ENCODE measurements at regions not wholly inside any gene's neighbourhood (a gene's known extent, or its start where the extent isn't known, plus 50 kb on each side); places are given as distances from the start of the nearest gene placed in this dataset.

DNA sequence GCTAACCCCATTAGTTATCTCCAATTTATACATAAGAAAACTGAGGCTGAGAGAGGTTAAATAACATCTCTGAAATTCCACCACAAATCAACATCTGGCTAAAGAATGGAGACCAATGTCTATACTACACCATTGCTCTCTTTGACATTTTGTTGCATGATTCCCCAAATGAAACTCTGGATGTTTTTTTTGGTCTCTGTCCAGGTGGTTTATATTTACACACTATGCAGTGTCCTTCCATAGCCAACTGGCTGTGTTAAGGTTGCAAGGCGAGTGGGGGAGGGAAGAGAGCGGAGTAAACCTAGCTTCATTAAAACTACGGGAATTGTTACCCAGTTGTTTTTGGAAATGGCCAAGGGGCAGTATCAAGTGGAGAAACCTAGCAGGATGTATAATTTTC, 67.2 kb downstream of the KIF4B start:
- 2% methylated on average over 3 of the region's 3 CpGs for WGBS (ENCODE audit: insufficient coverage, low coverage, missing lambda C conversion rate)
- in situ Hi-C loops (cut with MboI) (no loop called here), intact Hi-C loops (cut with micrococcal nuclease) (no loop called here)
- Histone ChIP-seq H3K9me1 (ENCODE audit: control insufficient read depth, insufficient read depth, low read length) (no peaks in the 10 kb centered on the region), H3K9me3 (replicated peaks; ENCODE audit: control insufficient read depth, insufficient read depth, low read depth, low read length) (no peaks in the 10 kb centered on the region), H3K79me2 (ENCODE audit: control insufficient read depth, insufficient read depth, low read length) (no peaks in the 10 kb centered on the region), H3K4me1 (replicated peaks in 1 of 2; ENCODE audit: control insufficient read depth in 2 of 2, insufficient read depth in 2 of 2, low read length in 2 of 2) (no peaks in the 10 kb centered on the region), H2AFZ (ENCODE audit: low read depth, low read length) (no peak overlapping the region), H3K27me3 (ENCODE audit: control insufficient read depth in 2 of 2, insufficient read depth in 2 of 2, low read length in 2 of 2) (no peaks in the 10 kb centered on the region), H3K9ac (ENCODE audit: insufficient read depth in 1 of 2, low read depth in 2 of 2, low read length in 2 of 2) (no peak overlapping the region), H3K27ac (ENCODE audit: extremely low read depth, low read depth, low read length) (no peak overlapping the region), H3K4me2 (ENCODE audit: insufficient read depth, low read length) (no peak overlapping the region), H3K4me3 (no peak overlapping the region), H3K36me3 (ENCODE audit: control insufficient read depth, insufficient read depth, low read length) (no peaks in the 10 kb centered on the region), H4K20me1 (replicated peaks; ENCODE audit: control insufficient read depth, insufficient read depth, low read length) (no peaks in the 10 kb centered on the region)
- TF ChIP-seq HOMEZ (CRISPR knock-in tag; IDR thresholded peaks at IDR 0.05) (no peak), PCBP1 (IDR thresholded peaks at IDR 0.05; ENCODE audit: low read depth, low read length, poor library complexity, severe bottlenecking) (no peak), NBN (IDR thresholded peaks at IDR 0.05; ENCODE audit: low read depth) (no peak), U2AF2 (optimal IDR thresholded peaks at IDR 0.05; ENCODE audit: low read depth, low read length) (no peak)
- TF ChIP-seq, protein P1, sequence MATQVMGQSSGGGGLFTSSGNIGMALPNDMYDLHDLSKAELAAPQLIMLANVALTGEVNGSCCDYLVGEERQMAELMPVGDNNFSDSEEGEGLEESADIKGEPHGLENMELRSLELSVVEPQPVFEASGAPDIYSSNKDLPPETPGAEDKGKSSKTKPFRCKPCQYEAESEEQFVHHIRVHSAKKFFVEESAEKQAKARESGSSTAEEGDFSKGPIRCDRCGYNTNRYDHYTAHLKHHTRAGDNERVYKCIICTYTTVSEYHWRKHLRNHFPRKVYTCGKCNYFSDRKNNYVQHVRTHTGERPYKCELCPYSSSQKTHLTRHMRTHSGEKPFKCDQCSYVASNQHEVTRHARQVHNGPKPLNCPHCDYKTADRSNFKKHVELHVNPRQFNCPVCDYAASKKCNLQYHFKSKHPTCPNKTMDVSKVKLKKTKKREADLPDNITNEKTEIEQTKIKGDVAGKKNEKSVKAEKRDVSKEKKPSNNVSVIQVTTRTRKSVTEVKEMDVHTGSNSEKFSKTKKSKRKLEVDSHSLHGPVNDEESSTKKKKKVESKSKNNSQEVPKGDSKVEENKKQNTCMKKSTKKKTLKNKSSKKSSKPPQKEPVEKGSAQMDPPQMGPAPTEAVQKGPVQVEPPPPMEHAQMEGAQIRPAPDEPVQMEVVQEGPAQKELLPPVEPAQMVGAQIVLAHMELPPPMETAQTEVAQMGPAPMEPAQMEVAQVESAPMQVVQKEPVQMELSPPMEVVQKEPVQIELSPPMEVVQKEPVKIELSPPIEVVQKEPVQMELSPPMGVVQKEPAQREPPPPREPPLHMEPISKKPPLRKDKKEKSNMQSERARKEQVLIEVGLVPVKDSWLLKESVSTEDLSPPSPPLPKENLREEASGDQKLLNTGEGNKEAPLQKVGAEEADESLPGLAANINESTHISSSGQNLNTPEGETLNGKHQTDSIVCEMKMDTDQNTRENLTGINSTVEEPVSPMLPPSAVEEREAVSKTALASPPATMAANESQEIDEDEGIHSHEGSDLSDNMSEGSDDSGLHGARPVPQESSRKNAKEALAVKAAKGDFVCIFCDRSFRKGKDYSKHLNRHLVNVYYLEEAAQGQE (IDR thresholded peaks at IDR 0.05; ENCODE audit: borderline replicate concordance) = no peak
- TF ChIP-seq, protein P1 (CRISPR knock-in tag; IDR thresholded peaks at IDR 0.05; ENCODE audit: low read depth) = no peak
- POLR2A ChIA-PET = no interaction called here
- no peak for FAIRE-seq
- no peak for DNase-seq (ENCODE audit: extremely low read depth in 1 of 4, low spot score in 3 of 4)
- BruUV-seq (replicated peaks) = no TSS peak
- CTCF ChIA-PET (ENCODE audit: low intra/inter-chr PET ratio) = no interaction called here
- ATAC-seq = no peak
